ENCODE measurements at regions not wholly inside any gene's neighbourhood (a gene's known extent, or its start where the extent isn't known, plus 50 kb on each side); places are given as distances from the start of the nearest gene placed in this dataset.
"Not testable (repeated sequence)": the region's sequence is repeated elsewhere in the genome, so short reads cannot be mapped to it uniquely, and the experiment has no call there.

DNA sequence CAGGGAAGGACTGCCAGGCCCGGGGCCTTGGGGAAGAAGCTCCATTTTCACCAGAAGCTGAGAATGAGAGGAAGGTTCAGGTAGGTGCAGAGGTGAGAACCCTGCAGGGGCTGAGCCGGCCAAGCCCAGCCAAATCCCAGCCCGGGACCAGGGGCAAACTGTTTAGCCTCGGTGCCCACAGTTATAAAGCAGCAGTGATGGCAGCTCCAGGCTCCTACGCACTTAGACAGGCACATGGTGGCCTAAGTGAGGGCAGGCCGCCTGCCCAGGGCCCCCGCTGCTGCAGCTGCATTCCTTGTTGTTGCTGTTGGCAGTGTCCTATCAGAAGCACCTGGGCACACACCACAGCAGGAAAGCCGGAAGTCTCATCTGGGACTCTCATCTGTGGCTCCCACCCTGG, 159.9 kb upstream of the FOXD4L5 start:
- DNase-seq (ENCODE audit: low read depth), result no peak
- TF ChIP-seq, protein P1, sequence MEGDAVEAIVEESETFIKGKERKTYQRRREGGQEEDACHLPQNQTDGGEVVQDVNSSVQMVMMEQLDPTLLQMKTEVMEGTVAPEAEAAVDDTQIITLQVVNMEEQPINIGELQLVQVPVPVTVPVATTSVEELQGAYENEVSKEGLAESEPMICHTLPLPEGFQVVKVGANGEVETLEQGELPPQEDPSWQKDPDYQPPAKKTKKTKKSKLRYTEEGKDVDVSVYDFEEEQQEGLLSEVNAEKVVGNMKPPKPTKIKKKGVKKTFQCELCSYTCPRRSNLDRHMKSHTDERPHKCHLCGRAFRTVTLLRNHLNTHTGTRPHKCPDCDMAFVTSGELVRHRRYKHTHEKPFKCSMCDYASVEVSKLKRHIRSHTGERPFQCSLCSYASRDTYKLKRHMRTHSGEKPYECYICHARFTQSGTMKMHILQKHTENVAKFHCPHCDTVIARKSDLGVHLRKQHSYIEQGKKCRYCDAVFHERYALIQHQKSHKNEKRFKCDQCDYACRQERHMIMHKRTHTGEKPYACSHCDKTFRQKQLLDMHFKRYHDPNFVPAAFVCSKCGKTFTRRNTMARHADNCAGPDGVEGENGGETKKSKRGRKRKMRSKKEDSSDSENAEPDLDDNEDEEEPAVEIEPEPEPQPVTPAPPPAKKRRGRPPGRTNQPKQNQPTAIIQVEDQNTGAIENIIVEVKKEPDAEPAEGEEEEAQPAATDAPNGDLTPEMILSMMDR (IDR thresholded peaks at IDR 0.05; ENCODE audit: insufficient read depth, low read depth, low read length, missing control alignments), result no peak
- no peak overlapping the region for H3K4me3 ChIP-seq (ENCODE audit: low read depth, low read length)

DNA sequence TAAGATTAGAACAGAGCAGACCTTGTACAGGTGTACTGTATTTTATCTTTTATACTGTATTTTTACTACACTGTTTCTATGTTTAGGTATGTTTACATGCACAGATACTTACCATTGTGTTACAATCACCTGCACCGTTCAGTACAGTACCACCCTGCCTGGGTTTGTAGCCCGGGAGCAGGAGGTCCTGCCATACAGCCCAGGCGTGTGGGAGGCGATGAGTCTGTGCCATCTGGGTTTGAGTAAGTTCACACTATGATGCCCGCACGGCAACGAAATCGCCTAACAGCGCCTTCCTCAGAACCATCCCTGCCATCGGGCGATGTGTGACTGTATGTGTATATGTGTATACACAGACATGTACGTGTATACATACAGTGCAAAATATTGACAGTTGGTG, 157.1 kb upstream of the FOXD4L5 start:
- not testable (repeated sequence) for H3K4me3 ChIP-seq (ENCODE audit: low read depth, low read length); DNase-seq (ENCODE audit: low read depth)

DNA sequence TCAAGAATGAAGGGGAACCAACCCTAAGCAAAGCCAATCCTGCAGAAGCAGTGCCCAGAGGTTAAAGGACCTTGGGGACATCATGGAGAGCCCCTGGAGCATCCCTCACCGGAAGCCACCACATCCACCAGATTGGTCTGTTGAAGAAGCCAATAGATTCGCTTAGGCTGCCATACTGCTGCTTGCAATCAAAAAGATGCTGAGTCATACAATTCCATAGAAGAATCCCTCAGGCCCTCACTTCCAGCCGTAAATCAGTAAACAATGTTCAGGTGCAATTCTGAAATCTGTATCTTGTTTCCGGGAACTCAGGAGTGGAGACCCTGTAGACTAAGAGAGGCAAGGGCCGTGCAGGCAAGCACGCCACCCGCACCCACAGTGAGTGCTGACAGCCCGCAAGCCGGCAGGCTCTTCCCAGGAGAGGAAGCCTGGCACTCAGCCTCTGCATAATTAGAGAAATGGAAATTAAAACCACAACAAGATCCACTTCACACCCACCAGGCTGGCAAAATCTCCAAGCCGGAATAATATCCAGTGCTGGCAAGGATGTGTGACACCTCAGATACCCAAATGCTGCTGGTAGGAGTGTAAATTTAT, 156.4 kb upstream of the FOXD4L5 start:
- not testable (repeated sequence) for H3K4me3 ChIP-seq (ENCODE audit: low read depth, low read length); DNase-seq (ENCODE audit: low read depth)

DNA sequence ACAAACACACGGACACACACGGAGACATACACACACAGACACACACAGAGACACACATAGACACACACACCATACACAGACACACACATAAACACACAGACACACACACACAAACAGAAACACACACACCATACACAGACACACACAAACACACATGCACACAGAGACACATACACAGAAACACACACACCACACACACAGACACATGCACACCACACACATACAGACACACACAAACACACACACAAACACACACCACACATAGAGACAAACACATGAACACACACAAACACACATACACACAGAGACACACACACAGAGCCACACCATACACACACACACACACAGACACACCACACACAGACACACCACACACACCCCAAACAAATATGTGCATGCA, 152.7 kb upstream of the FOXD4L5 start:
- TF ChIP-seq, protein P1 (IDR thresholded peaks at IDR 0.05; ENCODE audit: insufficient read depth, low read depth, low read length, missing control alignments), result no peak
- H3K4me3 ChIP-seq (ENCODE audit: low read depth, low read length), result no peak overlapping the region
- no peak for DNase-seq (ENCODE audit: low read depth)

DNA sequence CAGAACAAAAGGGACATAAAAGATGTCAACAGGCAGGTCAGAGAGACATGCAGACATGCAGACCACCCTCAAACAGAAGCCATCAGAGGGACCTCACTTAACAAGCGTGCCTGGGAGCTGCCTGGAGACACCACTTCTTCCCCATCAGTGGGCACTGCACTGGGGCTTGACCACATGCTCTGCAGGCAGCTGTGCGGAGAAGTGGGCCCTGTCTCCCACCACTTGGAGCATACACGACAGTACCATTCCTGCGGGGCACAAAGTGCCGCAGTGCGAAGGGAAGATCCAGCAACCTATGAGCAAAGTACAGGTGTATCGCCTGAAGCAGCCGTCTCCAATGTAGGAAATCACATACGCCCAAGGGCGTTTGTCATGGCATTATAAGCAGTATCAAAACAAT, 150.5 kb upstream of the FOXD4L5 start:
- DNase-seq (ENCODE audit: low read depth), result no peak
- TF ChIP-seq, protein P1 (IDR thresholded peaks at IDR 0.05; ENCODE audit: insufficient read depth, low read depth, low read length, missing control alignments), result no peak

DNA sequence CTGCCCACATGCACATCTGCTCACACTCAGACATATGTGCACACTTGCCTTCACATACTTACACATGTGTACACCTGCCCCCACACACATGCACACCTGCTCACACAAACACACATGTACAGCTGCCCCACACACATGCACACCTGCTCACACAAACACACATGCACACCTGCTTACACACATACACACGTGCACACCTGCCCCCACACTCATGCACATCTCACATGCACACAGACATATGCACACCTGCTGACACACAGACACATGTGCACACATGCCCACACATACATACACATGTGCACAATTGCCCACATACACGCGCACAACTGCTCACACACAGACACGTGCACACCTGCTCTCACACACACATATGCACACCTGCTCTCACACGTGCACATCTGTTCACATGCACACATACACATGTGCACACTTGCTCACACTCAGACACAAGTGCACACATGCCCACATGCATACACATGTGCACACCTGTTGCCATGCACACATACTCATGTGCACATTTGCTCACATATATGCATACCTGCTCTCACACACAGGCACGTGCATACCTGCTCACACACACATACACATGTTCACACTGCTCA, 147.8 kb upstream of the FOXD4L5 start:
- H3K4me3 ChIP-seq (ENCODE audit: low read depth, low read length), result no peak overlapping the region
- TF ChIP-seq, protein P1 (IDR thresholded peaks at IDR 0.05; ENCODE audit: insufficient read depth, low read depth, low read length, missing control alignments), result no peak
- DNase-seq (ENCODE audit: low read depth), result no peak

More for the DNA sequence above, 150.5 kb upstream of the FOXD4L5 start:
- no peak overlapping the region for H3K4me3 ChIP-seq (ENCODE audit: low read depth, low read length)

DNA sequence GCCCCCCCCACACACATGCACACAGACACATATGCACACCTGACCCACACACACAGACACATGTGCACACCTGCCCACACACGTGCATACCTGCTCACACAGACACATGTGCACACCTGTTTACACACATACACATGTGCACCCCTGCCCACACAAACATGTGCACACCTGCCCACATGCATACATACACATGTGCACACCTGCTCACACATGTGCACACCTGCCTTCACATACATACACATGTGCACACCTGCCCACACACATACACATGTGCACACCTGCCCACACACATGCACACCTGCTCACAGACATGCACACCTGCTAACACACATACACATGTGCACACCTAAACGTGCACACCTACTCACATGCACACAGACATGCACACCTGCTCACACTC, 147.0 kb upstream of the FOXD4L5 start:
- no peak for DNase-seq (ENCODE audit: low read depth)
- TF ChIP-seq, protein P1 (IDR thresholded peaks at IDR 0.05; ENCODE audit: insufficient read depth, low read depth, low read length, missing control alignments), result no peak
- H3K4me3 ChIP-seq (ENCODE audit: low read depth, low read length), result no peak overlapping the region

DNA sequence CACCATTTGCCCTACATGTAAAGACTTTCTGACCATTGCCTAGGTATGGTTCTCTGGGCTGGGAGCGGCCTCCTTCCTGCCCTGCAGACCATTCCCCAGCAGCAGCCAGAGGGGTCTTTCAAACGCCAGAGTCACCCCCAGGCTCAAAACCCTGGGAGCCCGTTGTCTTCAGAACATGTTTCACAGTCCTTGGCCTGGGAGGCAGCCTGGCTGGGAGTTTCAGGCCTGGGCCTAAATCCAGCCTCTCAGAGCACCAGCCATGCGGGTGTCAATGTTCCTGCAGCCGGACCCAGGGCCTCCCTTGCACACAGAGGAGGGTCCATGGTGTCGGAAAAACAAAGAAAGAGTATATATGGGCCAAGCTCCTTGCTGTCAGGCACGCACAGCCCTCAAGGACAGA, 145.2 kb upstream of the FOXD4L5 start:
- no peak for DNase-seq (ENCODE audit: low read depth)
- TF ChIP-seq, protein P1 (IDR thresholded peaks at IDR 0.05; ENCODE audit: insufficient read depth, low read depth, low read length, missing control alignments), result no peak
- no peak overlapping the region for H3K4me3 ChIP-seq (ENCODE audit: low read depth, low read length)

DNA sequence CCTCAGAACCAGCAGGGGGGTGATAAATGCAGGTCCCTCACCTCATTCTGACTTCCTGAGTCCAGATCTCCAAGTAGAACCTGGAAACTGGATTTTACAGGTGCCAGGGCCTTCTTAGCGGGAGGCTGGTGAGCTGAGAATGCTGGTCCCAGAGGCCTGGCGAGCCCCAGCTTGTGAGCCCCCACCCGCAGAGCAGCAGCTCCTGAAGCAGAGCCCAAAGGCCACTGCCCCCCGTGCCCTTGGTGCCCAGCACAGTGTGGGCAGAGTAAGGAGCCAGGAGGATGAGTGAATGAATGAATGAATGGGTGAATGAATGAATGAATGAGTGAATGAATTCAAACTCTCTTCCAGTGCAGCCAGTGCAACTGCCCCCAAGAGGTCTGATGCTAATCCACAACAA, 142.4 kb upstream of the FOXD4L5 start:
- not testable (repeated sequence) for DNase-seq (ENCODE audit: low read depth); H3K4me3 ChIP-seq (ENCODE audit: low read depth, low read length)

DNA sequence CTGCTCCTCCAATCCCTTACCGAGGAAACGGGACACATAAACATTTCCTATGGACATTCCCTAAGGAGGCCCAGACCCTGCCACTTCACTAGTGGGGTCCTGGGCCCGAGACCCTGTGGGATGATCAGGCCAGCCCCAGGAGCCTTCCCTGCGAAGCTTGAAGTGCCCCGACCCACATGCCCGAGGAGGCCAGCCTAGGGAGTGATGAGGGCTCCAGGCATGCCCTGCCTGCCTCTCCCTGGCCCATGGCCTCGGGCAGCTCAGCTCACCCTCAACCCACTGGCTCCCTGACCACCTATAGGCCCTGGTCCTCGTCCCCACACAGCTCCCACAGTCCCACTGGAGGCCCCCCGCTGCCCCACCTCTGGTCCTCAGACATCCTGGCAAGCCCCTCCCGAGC, 141.8 kb upstream of the FOXD4L5 start:
- not testable (repeated sequence) for DNase-seq (ENCODE audit: low read depth); H3K4me3 ChIP-seq (ENCODE audit: low read depth, low read length)
